NB4 (cell line): ENCODE measurements at regions not wholly inside any gene's neighbourhood (a gene's known extent, or its start where the extent isn't known, plus 50 kb on each side); places are given as distances from the start of the nearest gene placed in this dataset.

Experiments used
- CTCF ChIP-seq: IDR thresholded peaks from one replicate; pipeline ENCODE4 v1.5.1; 2012; ENCODE audit warnings: low read depth, low read length
- MAX ChIP-seq: IDR thresholded peaks from 2 replicates; pipeline ENCODE4 v1.6.1; 2011; ENCODE audit warnings: low read depth, low read length

GRCh38 chr5:106269252-106269843, 1401.4 kb downstream of the EFNA5 start:
- TF ChIP-seq CTCF = peak; percentile 44
- no peak for TF ChIP-seq MAX
